H1 (cell line): ENCODE measurements at regions not wholly inside any gene's neighbourhood (a gene's known extent, or its start where the extent isn't known, plus 50 kb on each side); places are given as distances from the start of the nearest gene placed in this dataset.

Experiments
- CTCF ChIA-PET: fragments of 300-600 bp; sonication (Branson Sonifier 250); formaldehyde crosslinking; loops from one replicate; lab custom pipeline; 2021; ENCODE audit not compliant: partially characterized antibody; lab: Charles Lee
- POLR2A ChIA-PET: fragments of 300-600 bp; sonication (Branson Sonifier 250); formaldehyde crosslinking; loops from one replicate; lab custom pipeline; 2021; ENCODE audit warnings: inconsistent platforms; ENCODE audit not compliant: partially characterized antibody; lab: Charles Lee
- DNase-seq, 2 experiments: peaks; one replicate each; pipeline versions ENCODE4 v3.0.0 to v3.0.0-alpha.2; 2010 to 2022; ENCODE audit warnings: low spot score in 2 of 2, low read depth in 1 of 2, mixed read lengths in 1 of 2
- FAIRE-seq: peaks from 2 replicates; lab custom pipeline; 2011; peaks lifted over from hg19 to GRCh38; lab: Jason Lieb, UNC
- H2AFZ ChIP-seq: 2 replicates; pipeline ENCODE4 v1.8.1; 2012; ENCODE audit warnings: low read length, inconsistent platforms
- H2AK5ac ChIP-seq: 2 replicates; pipeline ENCODE4 v1.6.1; 2013; ENCODE audit warnings: low read depth, low read length
- H2BK120ac ChIP-seq: replicated peaks from 2 replicates; pipeline ENCODE3; 2013; ENCODE audit warnings: low read depth, low read length, inconsistent platforms
- H2BK12ac ChIP-seq: 2 replicates; pipeline ENCODE4 v1.6.1; 2013; ENCODE audit warnings: low read depth, low read length
- H2BK15ac ChIP-seq: 2 replicates; pipeline ENCODE4 v1.6.1; 2013; ENCODE audit warnings: low read length
- H2BK20ac ChIP-seq: 2 replicates; pipeline ENCODE4 v1.6.1; 2013; ENCODE audit warnings: low read length
- H2BK5ac ChIP-seq: 2 replicates; pipeline ENCODE4 v1.6.1; 2013; ENCODE audit warnings: low read depth, low read length
- H3K14ac ChIP-seq: 2 replicates; pipeline ENCODE4 v1.6.1; 2013; ENCODE audit warnings: inconsistent platforms; ENCODE audit not compliant: insufficient read length
- H3K18ac ChIP-seq: 2 replicates; pipeline ENCODE4 v1.6.1; 2013; ENCODE audit warnings: low read length; ENCODE audit errors: extremely low read depth
- H3K23ac ChIP-seq: 2 replicates; pipeline ENCODE4 v1.6.1; 2013; ENCODE audit warnings: inconsistent platforms; ENCODE audit not compliant: insufficient read length
- H3K23me2 ChIP-seq: 2 replicates; pipeline ENCODE4 v1.6.1; 2013; ENCODE audit warnings: low read depth, low read length
- H3K27ac ChIP-seq: 2 replicates; pipeline ENCODE4 v1.6.1; 2011; ENCODE audit warnings: low read depth, low read length, inconsistent platforms
- H3K27me3 ChIP-seq, 4 experiments: replicated peaks in 1 of 4; 1 replicate in 1 of 4; 2 replicates in 3 of 4; pipeline versions ENCODE4 v1.6.1 to v1.8.1; 2011 to 2013; ENCODE audit warnings: low read length in 3 of 4, mild to moderate bottlenecking in 3 of 4, inconsistent platforms in 2 of 4, mixed read lengths in 2 of 4, moderate library complexity in 1 of 4; ENCODE audit not compliant: control insufficient read depth in 3 of 4, insufficient read depth in 3 of 4; ENCODE audit errors: extremely low read depth in 1 of 4
- H3K36me3 ChIP-seq, 4 experiments: 2 replicates each; pipeline versions ENCODE4 v1.6.1 to v1.8.1; 2011 to 2013; ENCODE audit warnings: mild to moderate bottlenecking in 4 of 4, low read length in 3 of 4, moderate library complexity in 2 of 4, control low read depth in 1 of 4, inconsistent platforms in 1 of 4; ENCODE audit not compliant: insufficient read depth in 4 of 4, control insufficient read depth in 2 of 4
- H3K4ac ChIP-seq: replicated peaks from 2 replicates; pipeline ENCODE3; 2013; ENCODE audit warnings: low read length, low read depth, mixed read lengths, inconsistent platforms; ENCODE audit not compliant: insufficient read length
- H3K4me1 ChIP-seq, 4 experiments: replicated peaks in 1 of 4; 1 replicate in 1 of 4; 2 replicates in 3 of 4; pipeline versions ENCODE4 v1.6.1 to v1.8.1; 2011 to 2013; ENCODE audit warnings: low read length in 3 of 4, inconsistent platforms in 2 of 4, mixed read lengths in 1 of 4; ENCODE audit not compliant: insufficient read depth in 4 of 4, control insufficient read depth in 3 of 4
- H3K4me2 ChIP-seq, 2 experiments: 2 replicates each; pipeline versions ENCODE4 v1.6.1 to v1.8.1; 2011 to 2013; ENCODE audit warnings: low read depth in 2 of 2, low read length in 2 of 2, control low read depth in 1 of 2, inconsistent platforms in 1 of 2, mild to moderate bottlenecking in 1 of 2; ENCODE audit not compliant: insufficient read depth in 1 of 2
- H3K4me3 ChIP-seq, 4 experiments: fragments of 200-600, 300-600 bp in 1 of 4; sonication (generic), shearing (Covaris generic), sonication (Bioruptor Twin) in 1 of 4; 2 replicates each; pipeline versions ENCODE4 v1.5.1 to v1.8.1; 2011 to 2016; ENCODE audit warnings: low read length in 4 of 4, low read depth in 3 of 4, control low read depth in 2 of 4, inconsistent platforms in 2 of 4, mild to moderate bottlenecking in 2 of 4, mixed read lengths in 1 of 4, moderate library complexity in 1 of 4; ENCODE audit not compliant: insufficient read depth in 2 of 4; ENCODE audit errors: extremely low read depth in 1 of 4
- H3K56ac ChIP-seq: replicated peaks from 2 replicates; pipeline ENCODE3; 2013; ENCODE audit warnings: low read depth, mild to moderate bottlenecking, mixed read lengths, low read length, inconsistent platforms; ENCODE audit not compliant: insufficient read length
- H3K79me1 ChIP-seq: 2 replicates; pipeline ENCODE4 v1.6.1; 2013; ENCODE audit warnings: low read depth, low read length, control low read depth
- H3K79me2 ChIP-seq, 2 experiments: 2 replicates each; pipeline versions ENCODE4 v1.6.1 to v1.8.1; 2012 to 2013; ENCODE audit warnings: low read length in 2 of 2, mild to moderate bottlenecking in 2 of 2, inconsistent platforms in 1 of 2; ENCODE audit not compliant: insufficient read depth in 2 of 2, control insufficient read depth in 1 of 2
- H3K9ac ChIP-seq, 4 experiments: replicated peaks in 1 of 4; 1 replicate in 1 of 4; 2 replicates in 3 of 4; pipeline versions ENCODE4 v1.6.1 to v1.8.1; 2011 to 2013; ENCODE audit warnings: low read depth in 3 of 4, low read length in 3 of 4, control low read depth in 2 of 4, mild to moderate bottlenecking in 2 of 4, moderate library complexity in 2 of 4, inconsistent platforms in 1 of 4; ENCODE audit errors: extremely low read depth in 1 of 4
- H3K9me3 ChIP-seq, 2 experiments: 2 replicates each; pipeline versions ENCODE4 v1.6.1 to v1.8.1; 2012 to 2013; ENCODE audit warnings: mild to moderate bottlenecking in 2 of 2, moderate library complexity in 2 of 2, control low read depth in 1 of 2, inconsistent platforms in 1 of 2, low read depth in 1 of 2, low read length in 1 of 2, mixed read lengths in 1 of 2; ENCODE audit not compliant: insufficient read depth in 2 of 2
- H4K20me1 ChIP-seq, 2 experiments: replicated peaks in 1 of 2; 2 replicates each; pipeline versions ENCODE3 to v1.8.1; 2011 to 2013; ENCODE audit warnings: inconsistent platforms in 2 of 2, low read length in 2 of 2, mild to moderate bottlenecking in 1 of 2; ENCODE audit not compliant: insufficient read depth in 2 of 2, control insufficient read depth in 1 of 2
- H4K5ac ChIP-seq: 2 replicates; pipeline ENCODE4 v1.6.1; 2013; ENCODE audit warnings: low read length, low read depth, mixed read lengths, inconsistent platforms; ENCODE audit not compliant: insufficient read length
- H4K8ac ChIP-seq: 2 replicates; pipeline ENCODE4 v1.8.0; 2013; ENCODE audit warnings: mild to moderate bottlenecking, moderate library complexity, low read length, inconsistent platforms; ENCODE audit not compliant: insufficient read depth; ENCODE audit errors: extremely low read depth
- H4K91ac ChIP-seq: replicated peaks from 2 replicates; pipeline ENCODE3; 2013; ENCODE audit warnings: low read length, mixed read lengths, inconsistent platforms; ENCODE audit not compliant: insufficient read length
- CBX5 ChIP-seq: fragments of 300-800, 300-1000 bp; sonication (generic); IDR thresholded peaks from 2 replicates; pipeline ENCODE4 v1.7.1; 2016; ENCODE audit warnings: antibody characterized with exemption, low read length, low read depth
- CHD1 ChIP-seq: IDR thresholded peaks from 2 replicates; pipeline ENCODE4 v1.6.1; 2012; ENCODE audit warnings: low read depth, low read length, improper control_type of control experiment
- KDM5A ChIP-seq: fragments of 200-600 bp; IDR thresholded peaks from 2 replicates; pipeline ENCODE4 v1.7.1; 2012; ENCODE audit warnings: mild to moderate bottlenecking, low read length, inconsistent platforms, mixed read lengths
- POU5F1 ChIP-seq: IDR thresholded peaks from 2 replicates; pipeline ENCODE4 v1.6.1; 2011; ENCODE audit warnings: low read depth, mild to moderate bottlenecking, low read length, moderate library complexity
- RAD21 ChIP-seq, 2 experiments: IDR thresholded peaks in 1 of 2; conservative IDR thresholded peaks in 1 of 2; 2 replicates each; pipeline ENCODE4 v1.6.1; 2011; ENCODE audit warnings: low read depth in 2 of 2, low read length in 2 of 2, improper control_type of control experiment in 1 of 2, inconsistent platforms in 1 of 2, mild to moderate bottlenecking in 1 of 2, moderate library complexity in 1 of 2
- RNF2 ChIP-seq: fragments of 200-900, 300-1000 bp; sonication (generic); IDR thresholded peaks from 2 replicates; pipeline ENCODE4 v1.7.1; 2016; ENCODE audit warnings: borderline replicate concordance, low read depth, mild to moderate bottlenecking, antibody characterized with exemption, low read length; ENCODE audit not compliant: poor library complexity, severe bottlenecking; ENCODE audit errors: missing control alignments
- SIN3A ChIP-seq, 2 experiments: IDR thresholded peaks in 1 of 2; conservative IDR thresholded peaks in 1 of 2; 2 replicates each; pipeline ENCODE4 v1.6.1; 2011 to 2012; ENCODE audit warnings: low read length in 2 of 2, improper control_type of control experiment in 1 of 2, low read depth in 1 of 2, mild to moderate bottlenecking in 1 of 2
- YY1 ChIP-seq: IDR thresholded peaks from 2 replicates; pipeline ENCODE4 v1.6.1; 2011; ENCODE audit warnings: low read depth, mild to moderate bottlenecking, low read length
- WGBS, 2 experiments: shearing (Covaris generic) in 1 of 2; methylation state at CpG; one replicate each; pipeline versions ENCODE4 v1.1.6 to v1.1.7; 2013 to 2015; ENCODE audit warnings: low lambda C conversion rate in 2 of 2, mixed read lengths in 2 of 2, inconsistent platforms in 1 of 2, low coverage in 1 of 2, missing lambda C conversion rate in 1 of 2; ENCODE audit not compliant: insufficient replicate concordance in 2 of 2, insufficient coverage in 1 of 2, insufficient read length in 1 of 2; ENCODE audit errors: extremely low coverage in 1 of 2, missing lambda C conversion rate in 1 of 2; 5-methylcytosine and 5-hydroxymethylcytosine counted together
- TF ChIP-seq, protein P1 (sequence below): IDR thresholded peaks from 2 replicates; pipeline ENCODE4 v1.6.1; 2011; ENCODE audit warnings: low read length, improper control_type of control experiment
- TF ChIP-seq, protein P2 (sequence below): IDR thresholded peaks from 2 replicates; pipeline ENCODE4 v1.6.1; 2012; ENCODE audit warnings: inconsistent platforms

DNA sequence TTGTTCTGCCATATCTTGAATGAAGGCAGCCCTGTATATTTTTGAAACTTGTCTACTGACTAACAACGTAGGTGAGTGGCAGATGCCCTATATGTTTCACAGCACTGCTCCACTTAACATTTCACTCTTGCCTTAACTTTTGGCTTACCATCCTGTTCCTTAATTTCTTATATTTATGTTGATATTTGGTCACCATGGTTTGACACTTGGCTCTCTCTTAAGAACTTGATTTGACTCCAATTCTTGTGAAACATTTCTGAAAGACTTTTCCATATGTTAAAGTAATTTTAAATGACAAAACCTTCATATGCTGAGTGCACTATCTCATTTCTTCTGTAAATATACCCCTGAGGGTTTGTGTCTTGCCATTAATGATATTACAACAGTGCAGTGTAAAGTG, 434.3 kb upstream of the IMPG1 start:
- H3K4me1 ChIP-seq: no peaks in the 10 kb centered on the region
- H3K23me2 ChIP-seq: no peaks in the 10 kb centered on the region
- H2AK5ac ChIP-seq: no peak overlapping the region
- H2BK12ac ChIP-seq: no peak overlapping the region
- DNase-seq (no peak), FAIRE-seq (no peak)
- H2BK20ac ChIP-seq: no peak overlapping the region
- H3K79me1 ChIP-seq: no peaks in the 10 kb centered on the region
- no peak overlapping the region for H3K23ac ChIP-seq
- no peaks in the 10 kb centered on the region for H3K9me3 ChIP-seq
- H3K4me2 ChIP-seq: no peak overlapping the region
- no peak overlapping the region for H2BK15ac ChIP-seq
- no peak overlapping the region for H3K4ac ChIP-seq
- ChIA-PET POLR2A (no interaction called here), CTCF (no interaction called here)
- no peak overlapping the region for H3K4me3 ChIP-seq
- H4K20me1 ChIP-seq: no peaks in the 10 kb centered on the region
- WGBS, 2 experiments: 80% methylated on average over 1 of the region's 1 CpG; no CpG with 5 or more reads in 1 of the 2 experiments
- H3K27me3 ChIP-seq: no peaks in the 10 kb centered on the region
- no peak overlapping the region for H4K91ac ChIP-seq
- no peak overlapping the region for H3K18ac ChIP-seq
- no peak overlapping the region for H3K9ac ChIP-seq
- TF ChIP-seq, protein P1, sequence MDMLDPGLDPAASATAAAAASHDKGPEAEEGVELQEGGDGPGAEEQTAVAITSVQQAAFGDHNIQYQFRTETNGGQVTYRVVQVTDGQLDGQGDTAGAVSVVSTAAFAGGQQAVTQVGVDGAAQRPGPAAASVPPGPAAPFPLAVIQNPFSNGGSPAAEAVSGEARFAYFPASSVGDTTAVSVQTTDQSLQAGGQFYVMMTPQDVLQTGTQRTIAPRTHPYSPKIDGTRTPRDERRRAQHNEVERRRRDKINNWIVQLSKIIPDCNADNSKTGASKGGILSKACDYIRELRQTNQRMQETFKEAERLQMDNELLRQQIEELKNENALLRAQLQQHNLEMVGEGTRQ: no peak
- TF ChIP-seq CBX5 (no peak), SIN3A (conservative IDR thresholded peaks at IDR 0.05 in 1 of 2, IDR thresholded peaks at IDR 0.05 in 1 of 2; ENCODE audit: low read depth in 1 of 2, low read length in 2 of 2) (no peak), RAD21 (IDR thresholded peaks at IDR 0.05 in 1 of 2, conservative IDR thresholded peaks at IDR 0.05 in 1 of 2; ENCODE audit: low read depth in 2 of 2, low read length in 2 of 2) (no peak), CHD1 (no peak), POU5F1 (no peak), RNF2 (no peak), KDM5A (no peak), YY1 (no peak)
- TF ChIP-seq, protein P2, sequence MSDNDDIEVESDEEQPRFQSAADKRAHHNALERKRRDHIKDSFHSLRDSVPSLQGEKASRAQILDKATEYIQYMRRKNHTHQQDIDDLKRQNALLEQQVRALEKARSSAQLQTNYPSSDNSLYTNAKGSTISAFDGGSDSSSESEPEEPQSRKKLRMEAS: no peak
- no peak overlapping the region for H3K14ac ChIP-seq
- H3K79me2 ChIP-seq: no peaks in the 10 kb centered on the region
- no peak overlapping the region for H4K8ac ChIP-seq
- no peak overlapping the region for H2AFZ ChIP-seq
- no peak overlapping the region for H4K5ac ChIP-seq
- H2BK5ac ChIP-seq: no peak overlapping the region
- no peaks in the 10 kb centered on the region for H3K36me3 ChIP-seq
- no peak overlapping the region for H2BK120ac ChIP-seq
- no peak overlapping the region for H3K27ac ChIP-seq
- no peak overlapping the region for H3K56ac ChIP-seq
